ENCODE measurements at regions not wholly inside any gene's neighbourhood (a gene's known extent, or its start where the extent isn't known, plus 50 kb on each side); places are given as distances from the start of the nearest gene placed in this dataset.

DNA sequence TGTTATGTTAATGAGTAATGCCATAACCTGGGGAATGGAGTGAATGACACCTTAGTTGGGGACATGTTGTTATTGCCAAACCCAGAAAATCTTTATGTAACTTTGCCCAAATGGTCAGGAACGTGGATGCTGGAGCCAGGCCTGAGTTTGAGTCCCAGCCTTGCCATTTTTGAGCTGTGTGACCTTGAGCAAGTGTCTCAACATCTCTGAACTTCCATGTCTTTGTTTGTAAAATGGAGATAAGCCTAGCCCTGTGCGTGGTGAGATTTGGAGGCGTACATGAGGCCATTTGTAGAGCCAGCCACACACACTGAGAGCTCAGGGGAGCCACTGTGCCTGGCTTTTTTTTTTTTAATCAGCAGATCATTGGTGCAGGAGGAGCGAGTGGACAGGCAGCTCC, 247.3 kb downstream of the FOXL1 start:
- H3K4me3 ChIP-seq (ENCODE audit: low read depth in 1 of 3, low read length in 3 of 3) = no peak overlapping the region
- H3K36me3 ChIP-seq (ENCODE audit: control insufficient read depth in 3 of 3, insufficient read depth in 2 of 3, low read depth in 1 of 3, low read length in 3 of 3) = no peaks in the 10 kb centered on the region
- H3K9me3 ChIP-seq (ENCODE audit: control insufficient read depth in 2 of 2, insufficient read depth in 1 of 2, low read depth in 1 of 2, low read length in 1 of 2) = no peaks in the 10 kb centered on the region
- DNase-seq = no peak
- no peak overlapping the region for H3K27ac ChIP-seq (ENCODE audit: low read depth in 1 of 3, low read length in 2 of 3)
- 45 to 77% (median 55%) methylated on average over 4 of the region's 4 CpGs for WGBS, 3 donors
- no peaks in the 10 kb centered on the region for H3K4me1 ChIP-seq (ENCODE audit: control insufficient read depth in 3 of 3, insufficient read depth in 2 of 3, low read depth in 1 of 3, low read length in 2 of 3)
- no peak for FAIRE-seq
- peaks cover under 1 to 29% (median 5%) of the 10 kb centered on the region in 3 donors for H3K27me3 ChIP-seq (ENCODE audit: control insufficient read depth in 3 of 3, insufficient read depth in 3 of 3, low read length in 3 of 3)

- no peak for FAIRE-seq
- DNase-seq = no peak
- peaks cover 0 to 29% (median 5%) of the 10 kb centered on the region in 3 donors for H3K27me3 ChIP-seq (ENCODE audit: control insufficient read depth in 3 of 3, insufficient read depth in 3 of 3, low read length in 3 of 3)
These were observed 248.6 kb downstream of the FOXL1 start for GRCh38 chr16:86826941-86827340.

GRCh38 chr16:86827521-86827920, 249.2 kb downstream of the FOXL1 start:
- Histone ChIP-seq H3K4me1 (ENCODE audit: control insufficient read depth in 3 of 3, insufficient read depth in 2 of 3, low read depth in 1 of 3, low read length in 2 of 3) (no peaks in the 10 kb centered on the region), H3K4me3 (ENCODE audit: low read depth in 1 of 3, low read length in 3 of 3) (no peak overlapping the region), H3K27ac (ENCODE audit: low read depth in 1 of 3, low read length in 2 of 3) (no peak overlapping the region), H3K36me3 (ENCODE audit: control insufficient read depth in 3 of 3, insufficient read depth in 2 of 3, low read depth in 1 of 3, low read length in 3 of 3) (no peaks in the 10 kb centered on the region), H3K27me3 (ENCODE audit: control insufficient read depth in 3 of 3, insufficient read depth in 3 of 3, low read length in 3 of 3) (peaks cover 0 to 29% (median 5%) of the 10 kb centered on the region in 3 donors), H3K9me3 (ENCODE audit: control insufficient read depth in 2 of 2, insufficient read depth in 1 of 2, low read depth in 1 of 2, low read length in 1 of 2) (no peaks in the 10 kb centered on the region)
- 41 to 49% (median 43%) methylated on average over 12 of the region's 12 CpGs for WGBS, 3 donors
- FAIRE-seq (no peak), DNase-seq (no peak)

More at GRCh38 chr16:86826941-86827340, 248.6 kb downstream of the FOXL1 start:
- H3K9me3 ChIP-seq (ENCODE audit: control insufficient read depth in 2 of 2, insufficient read depth in 1 of 2, low read depth in 1 of 2, low read length in 1 of 2) = no peaks in the 10 kb centered on the region
- H3K4me3 ChIP-seq (ENCODE audit: low read depth in 1 of 3, low read length in 3 of 3) = no peak overlapping the region
- H3K4me1 ChIP-seq (ENCODE audit: control insufficient read depth in 3 of 3, insufficient read depth in 2 of 3, low read depth in 1 of 3, low read length in 2 of 3) = no peaks in the 10 kb centered on the region
- H3K36me3 ChIP-seq (ENCODE audit: control insufficient read depth in 3 of 3, insufficient read depth in 2 of 3, low read depth in 1 of 3, low read length in 3 of 3) = no peaks in the 10 kb centered on the region
- no peak overlapping the region for H3K27ac ChIP-seq (ENCODE audit: low read depth in 1 of 3, low read length in 2 of 3)
- 42 to 55% (median 45%) methylated on average over 14 of the region's 14 CpGs for WGBS, 3 donors

GRCh38 chr16:86828202-86828601, 249.9 kb downstream of the FOXL1 start:
- WGBS, 3 donors = 75 to 86% (median 81%) methylated on average over 6 of the region's 6 CpGs
- DNase-seq = no peak
- no peak overlapping the region for H3K27ac ChIP-seq (ENCODE audit: low read depth in 1 of 3, low read length in 2 of 3)
- H3K27me3 ChIP-seq (ENCODE audit: control insufficient read depth in 3 of 3, insufficient read depth in 3 of 3, low read length in 3 of 3) = peaks cover 0 to 29% (median 5%) of the 10 kb centered on the region in 3 donors
- peaks cover 0 to under 1% (median 0%) of the 10 kb centered on the region in 3 donors for H3K4me1 ChIP-seq (ENCODE audit: control insufficient read depth in 3 of 3, insufficient read depth in 2 of 3, low read depth in 1 of 3, low read length in 2 of 3)
- H3K4me3 ChIP-seq (ENCODE audit: low read depth in 1 of 3, low read length in 3 of 3) = no peak overlapping the region
- H3K36me3 ChIP-seq (ENCODE audit: control insufficient read depth in 3 of 3, insufficient read depth in 2 of 3, low read depth in 1 of 3, low read length in 3 of 3) = no peaks in the 10 kb centered on the region
- no peaks in the 10 kb centered on the region for H3K9me3 ChIP-seq (ENCODE audit: control insufficient read depth in 2 of 2, insufficient read depth in 1 of 2, low read depth in 1 of 2, low read length in 1 of 2)
- no peak for FAIRE-seq

- Histone ChIP-seq H3K27ac (ENCODE audit: low read depth in 1 of 3, low read length in 2 of 3) (no peak overlapping the region), H3K36me3 (ENCODE audit: control insufficient read depth in 3 of 3, insufficient read depth in 2 of 3, low read depth in 1 of 3, low read length in 3 of 3) (no peaks in the 10 kb centered on the region), H3K4me1 (ENCODE audit: control insufficient read depth in 3 of 3, insufficient read depth in 2 of 3, low read depth in 1 of 3, low read length in 2 of 3) (peaks cover 0 to 2% (median 0%) of the 10 kb centered on the region in 3 donors), H3K4me3 (ENCODE audit: low read depth in 1 of 3, low read length in 3 of 3) (no peak overlapping the region), H3K27me3 (ENCODE audit: control insufficient read depth in 3 of 3, insufficient read depth in 3 of 3, low read length in 3 of 3) (peaks cover 0 to 29% (median 5%) of the 10 kb centered on the region in 3 donors), H3K9me3 (ENCODE audit: control insufficient read depth in 2 of 2, insufficient read depth in 1 of 2, low read depth in 1 of 2, low read length in 1 of 2) (no peaks in the 10 kb centered on the region)
- FAIRE-seq = no peak
- DNase-seq = no peak
- 78 to 82% (median 79%) methylated on average over 11 of the region's 11 CpGs for WGBS, 3 donors
These were observed 250.3 kb downstream of the FOXL1 start for GRCh38 chr16:86828653-86829052.

GRCh38 chr16:86831366-86831765, 253.0 kb downstream of the FOXL1 start:
- Histone ChIP-seq H3K4me1 (ENCODE audit: control insufficient read depth in 3 of 3, insufficient read depth in 2 of 3, low read depth in 1 of 3, low read length in 2 of 3) (peaks cover 0 to 2% (median 0%) of the 10 kb centered on the region in 3 donors), H3K27ac (ENCODE audit: low read depth in 1 of 3, low read length in 2 of 3) (no peak overlapping the region), H3K4me3 (ENCODE audit: low read depth in 1 of 3, low read length in 3 of 3) (no peak overlapping the region), H3K9me3 (ENCODE audit: control insufficient read depth in 2 of 2, insufficient read depth in 1 of 2, low read depth in 1 of 2, low read length in 1 of 2) (no peaks in the 10 kb centered on the region), H3K27me3 (ENCODE audit: control insufficient read depth in 3 of 3, insufficient read depth in 3 of 3, low read length in 3 of 3) (peaks cover 0 to 17% (median 3%) of the 10 kb centered on the region in 3 donors), H3K36me3 (ENCODE audit: control insufficient read depth in 3 of 3, insufficient read depth in 2 of 3, low read depth in 1 of 3, low read length in 3 of 3) (no peaks in the 10 kb centered on the region)
- FAIRE-seq = no peak
- DNase-seq = no peak
- 83 to 85% (median 85%) methylated on average over 5 of the region's 5 CpGs for WGBS, 3 donors

DNA sequence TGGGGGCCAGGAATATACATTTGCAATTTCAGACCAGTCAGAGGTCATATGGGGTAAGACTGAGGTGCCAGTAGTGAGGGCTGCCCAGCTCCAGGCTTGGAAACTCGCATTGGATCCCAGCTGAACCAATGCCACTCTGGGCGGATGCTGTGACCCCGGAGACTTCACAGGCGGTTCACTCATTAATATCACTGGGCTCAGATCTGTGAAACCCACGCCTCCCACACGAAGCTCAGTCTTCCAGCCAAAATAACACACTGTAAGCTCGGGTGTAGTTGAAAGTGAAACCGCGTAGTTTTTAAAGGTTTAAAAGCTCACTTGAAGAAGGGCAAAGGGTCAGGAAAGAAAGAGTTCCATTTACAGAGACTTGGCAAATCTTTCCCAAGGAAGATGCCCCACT, 254.8 kb downstream of the FOXL1 start:
- Histone ChIP-seq H3K4me3 (ENCODE audit: low read depth in 1 of 3, low read length in 3 of 3) (no peak overlapping the region), H3K27ac (ENCODE audit: low read depth in 1 of 3, low read length in 2 of 3) (no peak overlapping the region), H3K27me3 (ENCODE audit: control insufficient read depth in 3 of 3, insufficient read depth in 3 of 3, low read length in 3 of 3) (peaks cover 0 to 6% (median 0%) of the 10 kb centered on the region in 3 donors), H3K36me3 (ENCODE audit: control insufficient read depth in 3 of 3, insufficient read depth in 2 of 3, low read depth in 1 of 3, low read length in 3 of 3) (no peaks in the 10 kb centered on the region), H3K9me3 (ENCODE audit: control insufficient read depth in 2 of 2, insufficient read depth in 1 of 2, low read depth in 1 of 2, low read length in 1 of 2) (no peaks in the 10 kb centered on the region), H3K4me1 (ENCODE audit: control insufficient read depth in 3 of 3, insufficient read depth in 2 of 3, low read depth in 1 of 3, low read length in 2 of 3) (peaks cover 0 to 2% (median 0%) of the 10 kb centered on the region in 3 donors)
- WGBS, 3 donors = 12 to 29% (median 19%) methylated on average over 9 of the region's 9 CpGs
- FAIRE-seq (no peak), DNase-seq (no peak)

DNA sequence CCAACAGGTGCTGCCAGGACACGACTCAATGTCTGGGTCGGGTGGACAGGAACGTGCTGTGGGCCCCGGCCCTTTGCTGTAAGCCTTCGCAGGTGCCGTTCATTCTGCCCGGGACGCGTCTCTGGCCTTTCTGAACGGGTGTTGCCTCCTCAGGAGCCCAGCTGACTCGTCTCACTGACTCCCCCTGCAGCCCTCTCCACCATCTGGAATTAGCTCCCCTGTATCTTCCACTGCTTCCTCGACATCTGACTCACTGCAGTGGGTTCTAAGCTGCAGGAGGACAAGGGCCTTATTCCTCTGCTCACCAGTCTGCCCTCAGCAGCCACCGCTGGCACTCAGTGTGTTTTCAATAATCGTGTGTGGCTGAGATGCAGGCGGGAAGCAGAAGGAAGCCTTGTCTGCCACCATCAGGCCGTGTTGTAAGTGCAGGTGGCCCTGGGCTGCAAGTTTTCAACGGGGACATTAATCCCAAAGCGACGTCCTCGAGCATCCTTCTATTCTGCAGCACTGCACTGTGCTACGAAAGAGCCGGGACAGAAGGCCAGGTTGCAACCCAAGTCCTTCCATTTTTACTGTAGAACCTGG, 256.2 kb downstream of the FOXL1 start:
- FAIRE-seq = no peak
- 67 to 81% (median 72%) methylated on average over 22 of the region's 22 CpGs for WGBS, 3 donors

DNA sequence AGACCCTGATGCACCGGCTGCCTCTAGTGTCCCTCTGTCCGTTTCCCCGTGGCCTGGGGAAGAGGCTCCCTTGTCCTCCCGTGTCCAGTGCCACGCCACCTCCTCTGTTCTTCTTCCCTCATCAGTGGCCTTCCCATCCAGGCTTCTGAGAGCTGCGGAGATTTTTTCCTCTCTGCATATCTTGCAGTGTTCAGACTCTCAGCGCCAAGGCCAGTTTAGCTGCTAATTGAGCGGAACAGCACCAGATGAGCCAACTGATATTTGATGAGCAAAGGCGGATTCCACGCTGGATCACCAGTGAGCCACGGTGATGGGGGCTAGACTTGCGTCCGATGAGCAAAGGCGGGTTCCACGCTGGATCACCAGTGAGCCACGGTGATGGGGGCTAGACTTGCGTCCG, 257.6 kb downstream of the FOXL1 start:
- FAIRE-seq = no peak
- WGBS, 3 donors = 92 to 94% (median 94%) methylated on average over 14 to 15 of the region's 18 CpGs
- H3K27me3 ChIP-seq (ENCODE audit: control insufficient read depth in 3 of 3, insufficient read depth in 3 of 3, low read length in 3 of 3) = no peaks in the 10 kb centered on the region
- H3K9me3 ChIP-seq (ENCODE audit: control insufficient read depth in 2 of 2, insufficient read depth in 1 of 2, low read depth in 1 of 2, low read length in 1 of 2) = peaks cover 0 to 7% of the 10 kb centered on the region in 2 donors
- no peak overlapping the region for H3K4me3 ChIP-seq (ENCODE audit: low read depth in 1 of 3, low read length in 3 of 3)
- DNase-seq = no peak
- no peaks in the 10 kb centered on the region for H3K36me3 ChIP-seq (ENCODE audit: control insufficient read depth in 3 of 3, insufficient read depth in 2 of 3, low read depth in 1 of 3, low read length in 3 of 3)
- no peak overlapping the region for H3K27ac ChIP-seq (ENCODE audit: low read depth in 1 of 3, low read length in 2 of 3)
- H3K4me1 ChIP-seq (ENCODE audit: control insufficient read depth in 3 of 3, insufficient read depth in 2 of 3, low read depth in 1 of 3, low read length in 2 of 3) = peaks cover 0 to 2% (median 0%) of the 10 kb centered on the region in 3 donors

More for the DNA sequence above, 256.2 kb downstream of the FOXL1 start:
- Histone ChIP-seq H3K4me3 (ENCODE audit: low read depth in 1 of 3, low read length in 3 of 3) (no peak overlapping the region), H3K27me3 (ENCODE audit: control insufficient read depth in 3 of 3, insufficient read depth in 3 of 3, low read length in 3 of 3) (no peaks in the 10 kb centered on the region), H3K9me3 (ENCODE audit: control insufficient read depth in 2 of 2, insufficient read depth in 1 of 2, low read depth in 1 of 2, low read length in 1 of 2) (peaks cover 0 to 7% of the 10 kb centered on the region in 2 donors), H3K27ac (ENCODE audit: low read depth in 1 of 3, low read length in 2 of 3) (no peak overlapping the region), H3K36me3 (ENCODE audit: control insufficient read depth in 3 of 3, insufficient read depth in 2 of 3, low read depth in 1 of 3, low read length in 3 of 3) (no peaks in the 10 kb centered on the region), H3K4me1 (ENCODE audit: control insufficient read depth in 3 of 3, insufficient read depth in 2 of 3, low read depth in 1 of 3, low read length in 2 of 3) (peaks cover 0 to 2% (median 0%) of the 10 kb centered on the region in 3 donors)
- DNase-seq = no peak

All from small intestine (tissue), 7 donors.